Duodenal mucosa (tissue), 2 donors: ENCODE measurements at regions not wholly inside any gene's neighbourhood (a gene's known extent, or its start where the extent isn't known, plus 50 kb on each side); places are given as distances from the start of the nearest gene placed in this dataset.

Experiments
- H3K27ac ChIP-seq: one replicate; pipeline ENCODE4 v1.7.0; 2013; ENCODE audit warnings: low read depth, low read length
- H3K27me3 ChIP-seq, 2 donors: one replicate each; pipeline ENCODE4 v1.7.0; 2013; ENCODE audit warnings: low read length in 2 of 2, control low read depth in 1 of 2; ENCODE audit not compliant: insufficient read depth in 2 of 2, control insufficient read depth in 1 of 2
- H3K36me3 ChIP-seq, 2 donors: one replicate each; pipeline ENCODE4 v1.7.0; 2013; ENCODE audit warnings: low read length in 2 of 2, control low read depth in 1 of 2; ENCODE audit not compliant: insufficient read depth in 2 of 2, control insufficient read depth in 1 of 2
- H3K4me1 ChIP-seq, 2 donors: one replicate each; pipeline ENCODE4 v1.7.0; 2013; ENCODE audit warnings: low read length in 2 of 2, control low read depth in 1 of 2; ENCODE audit not compliant: insufficient read depth in 2 of 2, control insufficient read depth in 1 of 2
- H3K4me3 ChIP-seq, 2 donors: one replicate each; pipeline ENCODE4 v1.7.0; 2013; ENCODE audit warnings: low read length in 2 of 2, low read depth in 1 of 2
- H3K9ac ChIP-seq, 2 donors: one replicate each; pipeline ENCODE4 v1.7.0; 2013; ENCODE audit warnings: low read length in 2 of 2, low read depth in 1 of 2
- H3K9me3 ChIP-seq, 2 donors: one replicate each; pipeline ENCODE4 v1.7.0; 2013; ENCODE audit warnings: low read length in 2 of 2, control low read depth in 1 of 2; ENCODE audit not compliant: control insufficient read depth in 1 of 2

- Histone ChIP-seq H3K27ac (no peak overlapping the region), H3K9ac (no peak overlapping the region), H3K27me3 (no peaks in the 10 kb centered on the region), H3K4me1 (no peaks in the 10 kb centered on the region), H3K9me3 (no peaks in the 10 kb centered on the region), H3K4me3 (no peak overlapping the region), H3K36me3 (no peaks in the 10 kb centered on the region)
Measured at GRCh38 chr1:221791846-221792245, 50.0 kb upstream of the DUSP10 start.
